Neural cell (in vitro differentiated cells): ENCODE measurements at regions not wholly inside any gene's neighbourhood (a gene's known extent, or its start where the extent isn't known, plus 50 kb on each side); places are given as distances from the start of the nearest gene placed in this dataset.

Experiments
- CTCF ChIP-seq: fragments of 450-650 bp; IDR thresholded peaks from 2 replicates; pipeline ENCODE4 v1.5.1; 2014; ENCODE audit warnings: antibody characterized with exemption, mild to moderate bottlenecking, moderate library complexity; ENCODE audit not compliant: poor library complexity, severe bottlenecking
- EP300 ChIP-seq: fragments of 450-650 bp; conservative IDR thresholded peaks from 2 replicates; pipeline ENCODE4 v1.6.1; 2014; ENCODE audit warnings: antibody characterized with exemption, mild to moderate bottlenecking, moderate library complexity; ENCODE audit not compliant: poor library complexity, severe bottlenecking
- EZH2 ChIP-seq: fragments of 200-600, 300-800 bp; shearing (Covaris generic), sonication (generic); IDR thresholded peaks from 2 replicates; pipeline ENCODE4 v1.6.1; 2014; ENCODE audit warnings: antibody characterized with exemption, low read length, borderline replicate concordance, mild to moderate bottlenecking; ENCODE audit not compliant: insufficient read depth, poor library complexity, severe bottlenecking
- MXI1 ChIP-seq: fragments of 450-650 bp; conservative IDR thresholded peaks from 2 replicates; pipeline ENCODE4 v1.6.1; 2014; ENCODE audit warnings: antibody characterized with exemption, mild to moderate bottlenecking; ENCODE audit not compliant: poor library complexity, severe bottlenecking
- POLR2AphosphoS5 ChIP-seq: IDR thresholded peaks from 2 replicates; pipeline ENCODE4 v1.6.1; 2012
- RAD21 ChIP-seq: fragments of 450-650 bp; conservative IDR thresholded peaks from 2 replicates; pipeline ENCODE4 v1.6.1; 2014; ENCODE audit warnings: antibody characterized with exemption, mild to moderate bottlenecking, moderate library complexity
- TAF1 ChIP-seq: IDR thresholded peaks from 2 replicates; pipeline ENCODE4 v1.6.1; 2012; ENCODE audit warnings: low read depth

- TF ChIP-seq CTCF (no peak), EP300 (no peak), EZH2 (no peak), RAD21 (no peak), POLR2AphosphoS5 (no peak), TAF1 (no peak), MXI1 (no peak)
These were observed 89.3 kb upstream of the TEX51 start for GRCh38 chr2:126809340-126809739.
